Stimulated activated CD8-positive, alpha-beta memory T cell treated with anti-CD3 and anti-CD28 coated beads, Interleukin-12 subunit alpha, Interleukin-12 subunit beta, amount 100 ng/mL, for 1 hour (primary cell): ENCODE measurements at regions not wholly inside any gene's neighbourhood (a gene's known extent, or its start where the extent isn't known, plus 50 kb on each side); places are given as distances from the start of the nearest gene placed in this dataset.

Experiments
- DNase-seq: peaks from one replicate; pipeline ENCODE4 v3.0.0-alpha.2; 2020; ENCODE audit warnings: low read depth

DNA sequence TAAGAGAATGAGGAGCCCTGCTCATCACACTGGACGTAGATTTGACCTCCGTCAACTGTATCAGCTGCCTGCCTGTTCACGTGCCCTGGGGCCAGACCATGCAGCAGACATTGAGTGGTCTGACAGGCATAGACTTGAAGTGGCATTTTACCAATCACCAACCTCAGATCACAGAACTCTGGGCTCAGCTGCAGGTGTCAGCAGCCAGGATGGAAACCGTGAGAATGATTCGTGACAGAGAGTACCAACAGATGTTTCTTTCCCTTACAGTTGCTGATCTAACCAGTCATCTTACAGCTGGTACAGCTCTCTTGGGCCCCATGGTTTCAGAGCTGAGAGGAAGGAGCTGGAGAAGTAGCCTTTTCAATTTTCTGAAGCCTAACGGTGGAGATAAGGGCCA is 148.9 kb downstream of the EN1 start:
- no peak for DNase-seq

DNA sequence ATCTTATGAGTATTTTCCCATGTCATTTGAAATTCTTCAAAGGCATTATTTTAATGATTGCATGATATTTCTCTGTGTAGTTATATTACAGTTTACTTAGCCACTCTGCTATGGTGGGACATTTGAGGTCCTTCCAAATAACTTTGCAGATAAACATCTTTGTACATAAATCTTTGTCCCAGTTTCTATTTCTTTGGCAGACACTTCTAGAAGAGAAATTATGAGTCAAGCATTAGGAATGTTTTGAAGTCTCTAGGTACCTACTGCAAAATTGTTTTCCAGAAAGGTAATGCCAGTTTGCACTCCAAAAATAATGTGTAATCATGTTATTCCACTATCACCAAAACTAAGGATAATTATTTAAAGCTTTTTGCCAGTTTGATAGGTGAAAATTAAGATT is 149.7 kb downstream of the EN1 start:
- DNase-seq: no peak

GRCh38 chr2:118696786-118697465 is 150.5 kb downstream of the EN1 start:
- DNase-seq: no peak

GRCh38 chr2:118693287-118693822 is 154.1 kb downstream of the EN1 start:
- no peak for DNase-seq

GRCh38 chr2:118689874-118690273 is 157.6 kb downstream of the EN1 start:
- no peak for DNase-seq

DNA sequence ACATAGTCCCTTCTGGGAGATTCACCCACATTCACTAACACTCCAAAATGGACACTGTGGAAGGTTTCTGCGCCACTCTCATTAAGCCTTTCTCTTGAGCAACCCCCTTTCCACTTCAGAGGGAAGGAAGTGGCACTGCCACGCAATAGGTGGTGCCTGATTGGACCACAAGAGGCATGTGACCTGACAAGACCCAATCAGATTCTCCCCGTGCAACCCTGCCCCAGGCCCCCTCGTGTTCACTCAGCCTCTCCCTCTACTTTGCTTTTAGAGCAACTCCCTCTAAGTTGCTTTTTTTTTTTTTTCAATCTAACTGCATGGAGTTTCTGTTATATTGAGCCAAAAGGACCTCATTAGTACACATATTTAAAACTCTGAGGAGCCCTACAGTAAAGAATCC is 158.0 kb downstream of the EN1 start:
- no peak for DNase-seq

DNA sequence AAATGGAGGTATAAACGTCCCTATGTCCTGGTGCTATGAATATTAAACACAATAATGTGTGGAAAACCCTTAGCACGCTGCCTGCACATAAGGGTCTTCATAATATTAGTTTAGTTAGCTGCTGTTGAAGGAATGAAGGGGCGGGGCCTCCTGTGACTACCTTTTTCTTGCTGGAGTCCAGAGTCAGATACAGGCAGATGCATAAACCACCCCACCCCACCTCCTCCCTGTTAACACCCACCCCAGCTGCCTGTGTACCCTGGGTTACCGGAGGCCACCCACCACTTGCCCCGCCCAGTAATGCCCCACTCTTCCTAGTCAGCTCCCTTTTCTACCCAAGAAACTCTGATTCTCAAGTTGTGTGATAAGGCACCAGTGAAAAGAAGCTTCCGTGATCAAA is 158.4 kb downstream of the EN1 start:
- no peak for DNase-seq

DNA sequence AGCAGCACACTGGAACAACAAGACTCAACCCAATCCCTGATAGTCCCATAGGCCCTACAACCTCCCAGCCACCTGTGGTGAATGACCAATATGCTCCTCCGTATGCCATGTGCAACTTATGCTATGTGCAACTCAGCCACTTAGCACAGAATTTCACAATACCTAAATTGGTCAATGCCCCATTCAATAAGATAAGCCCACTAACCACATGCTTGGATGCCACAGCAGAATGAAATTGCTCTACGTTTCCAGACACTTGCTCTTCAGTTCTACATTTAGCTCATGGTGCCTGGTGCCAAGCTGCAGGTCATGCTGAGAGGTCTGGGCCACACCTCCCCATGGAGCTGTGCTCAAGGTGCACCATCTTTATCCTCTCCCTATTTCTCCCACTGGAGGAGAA is 159.8 kb downstream of the EN1 start:
- no peak for DNase-seq

- no peak for DNase-seq
Measured at GRCh38 chr2:118687192-118687591, 160.3 kb downstream of the EN1 start.

DNA sequence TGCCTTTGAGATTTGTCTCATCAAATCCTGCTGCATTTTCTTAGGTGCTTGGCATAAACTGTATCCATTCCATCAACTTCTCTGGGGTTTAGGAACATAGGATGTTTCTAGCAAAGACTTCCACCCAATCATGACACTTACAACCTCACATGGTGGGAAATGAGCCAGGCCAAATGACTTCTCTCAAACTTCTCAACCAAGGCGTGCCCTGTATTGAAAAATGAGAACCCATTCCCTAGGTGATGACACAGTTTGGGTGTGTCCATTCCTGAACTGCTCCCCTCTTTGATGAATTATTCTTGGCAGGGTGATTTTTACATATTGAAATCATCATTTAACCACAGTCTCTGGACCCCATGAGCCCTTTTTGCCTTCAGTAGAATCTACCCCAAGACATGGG is 161.1 kb downstream of the EN1 start:
- DNase-seq: no peak

- DNase-seq: no peak
Measured at GRCh38 chr2:118683460-118683859, 164.0 kb downstream of the EN1 start.

DNA sequence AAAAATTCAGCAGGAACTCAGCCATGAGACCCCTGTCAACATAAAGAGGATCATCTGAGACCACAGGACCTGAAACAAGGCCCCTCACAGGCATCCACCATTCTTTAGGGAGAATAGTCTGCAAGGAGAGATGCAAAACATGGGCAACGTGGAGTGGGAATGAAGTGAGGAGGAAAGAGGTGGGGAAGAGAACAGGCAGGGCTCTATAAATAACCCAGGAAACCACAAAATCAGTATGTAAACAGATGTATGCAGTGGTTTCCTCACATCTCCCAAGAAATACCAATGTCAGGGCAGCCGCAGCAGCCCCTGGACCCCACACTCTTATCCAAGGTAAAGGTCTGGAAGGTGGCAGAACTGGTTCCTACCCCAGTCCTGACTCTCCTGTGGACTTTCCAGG is 168.5 kb downstream of the EN1 start:
- DNase-seq: no peak

DNA sequence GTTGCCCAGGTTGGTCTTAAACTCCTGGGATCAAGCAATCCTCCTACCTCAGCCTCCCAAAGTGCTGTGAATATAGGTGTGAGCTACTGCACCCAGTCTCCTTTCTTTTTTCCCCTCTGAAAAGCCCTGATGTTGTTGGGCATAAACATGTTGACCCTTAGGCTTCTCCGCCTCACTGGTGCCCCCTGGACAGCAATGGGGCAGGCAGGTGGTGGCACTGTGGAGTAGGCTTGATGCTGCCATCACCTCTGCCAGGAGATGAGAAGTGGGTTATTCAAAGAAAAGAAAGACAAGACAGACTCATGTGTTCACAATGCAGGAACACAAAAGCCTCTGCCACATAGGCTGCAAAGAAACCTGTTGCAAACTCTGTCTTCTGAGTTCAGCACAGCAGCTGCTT is 169.9 kb downstream of the EN1 start:
- no peak for DNase-seq

- no peak for DNase-seq
Measured at GRCh38 chr2:118675531-118675930, 171.9 kb downstream of the EN1 start.

DNA sequence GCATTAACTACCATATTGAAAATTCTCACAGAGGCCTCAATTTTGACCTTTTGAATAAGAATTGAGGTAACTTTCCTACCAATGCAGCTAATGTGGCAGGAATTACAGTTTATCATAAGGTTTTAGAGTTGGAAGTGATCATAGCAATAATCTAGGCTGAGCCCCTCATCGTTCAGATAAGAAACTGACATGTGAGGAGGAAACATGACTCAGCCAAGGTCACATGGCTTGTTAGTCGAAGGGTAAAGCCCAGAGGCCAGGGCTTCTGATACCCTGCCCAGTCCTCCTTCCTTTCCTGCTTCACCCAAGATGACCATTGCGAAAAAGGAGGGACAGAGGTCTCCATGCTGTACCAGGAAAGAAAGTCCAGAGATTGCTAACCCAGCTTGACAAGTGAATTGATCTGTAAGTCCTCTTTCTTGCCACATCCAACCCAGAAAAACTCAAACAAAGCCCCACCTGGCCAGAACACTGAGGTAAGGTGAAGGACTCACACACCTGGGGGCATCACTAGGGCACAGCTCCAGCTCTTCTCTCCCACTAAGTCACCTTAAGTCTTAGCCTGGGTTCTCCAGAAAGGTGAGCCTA is 174.8 kb downstream of the EN1 start:
- DNase-seq: no peak

- DNase-seq: no peak
Measured at GRCh38 chr2:118671701-118672454, 175.6 kb downstream of the EN1 start.

DNA sequence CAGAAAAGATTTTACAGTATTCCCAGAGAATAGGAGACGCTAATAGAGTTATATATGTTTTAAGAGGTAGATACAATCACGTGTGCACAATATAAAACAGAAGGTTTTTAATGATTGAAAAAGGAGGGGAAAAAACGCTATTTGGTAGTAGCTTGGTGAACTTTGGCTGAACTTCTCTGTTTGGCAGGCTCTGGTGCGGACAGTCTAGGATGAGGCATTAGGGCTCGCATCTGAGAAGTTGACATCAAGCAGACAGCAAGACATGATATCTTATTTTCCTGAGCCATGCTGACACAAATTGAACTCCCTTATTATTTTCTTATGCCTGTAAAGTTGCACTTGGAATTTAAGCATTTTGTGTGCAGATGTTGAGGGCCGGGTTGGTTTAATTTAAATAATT is 176.6 kb downstream of the EN1 start:
- no peak for DNase-seq

DNA sequence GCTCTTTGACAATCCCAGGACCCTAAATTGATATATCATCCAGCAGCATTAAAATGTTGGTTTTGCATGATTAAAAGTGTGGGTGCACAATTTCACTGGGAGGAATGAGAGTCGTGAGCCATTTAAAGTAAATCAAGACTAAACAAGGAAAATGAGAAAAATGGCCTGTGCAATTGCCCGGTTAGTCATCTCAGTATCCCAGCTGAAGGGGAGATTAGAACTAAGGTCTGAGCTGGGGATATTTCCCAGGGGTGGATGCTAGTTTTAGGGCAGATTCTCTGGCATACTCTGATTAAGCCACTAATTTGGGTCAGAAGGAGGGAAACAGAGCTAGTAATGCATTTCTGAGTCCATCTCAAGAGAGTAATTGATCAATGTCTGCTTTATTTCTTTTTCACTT is 177.2 kb downstream of the EN1 start:
- no peak for DNase-seq

GRCh38 chr2:118669654-118670053 is 177.8 kb downstream of the EN1 start:
- DNase-seq: no peak

DNA sequence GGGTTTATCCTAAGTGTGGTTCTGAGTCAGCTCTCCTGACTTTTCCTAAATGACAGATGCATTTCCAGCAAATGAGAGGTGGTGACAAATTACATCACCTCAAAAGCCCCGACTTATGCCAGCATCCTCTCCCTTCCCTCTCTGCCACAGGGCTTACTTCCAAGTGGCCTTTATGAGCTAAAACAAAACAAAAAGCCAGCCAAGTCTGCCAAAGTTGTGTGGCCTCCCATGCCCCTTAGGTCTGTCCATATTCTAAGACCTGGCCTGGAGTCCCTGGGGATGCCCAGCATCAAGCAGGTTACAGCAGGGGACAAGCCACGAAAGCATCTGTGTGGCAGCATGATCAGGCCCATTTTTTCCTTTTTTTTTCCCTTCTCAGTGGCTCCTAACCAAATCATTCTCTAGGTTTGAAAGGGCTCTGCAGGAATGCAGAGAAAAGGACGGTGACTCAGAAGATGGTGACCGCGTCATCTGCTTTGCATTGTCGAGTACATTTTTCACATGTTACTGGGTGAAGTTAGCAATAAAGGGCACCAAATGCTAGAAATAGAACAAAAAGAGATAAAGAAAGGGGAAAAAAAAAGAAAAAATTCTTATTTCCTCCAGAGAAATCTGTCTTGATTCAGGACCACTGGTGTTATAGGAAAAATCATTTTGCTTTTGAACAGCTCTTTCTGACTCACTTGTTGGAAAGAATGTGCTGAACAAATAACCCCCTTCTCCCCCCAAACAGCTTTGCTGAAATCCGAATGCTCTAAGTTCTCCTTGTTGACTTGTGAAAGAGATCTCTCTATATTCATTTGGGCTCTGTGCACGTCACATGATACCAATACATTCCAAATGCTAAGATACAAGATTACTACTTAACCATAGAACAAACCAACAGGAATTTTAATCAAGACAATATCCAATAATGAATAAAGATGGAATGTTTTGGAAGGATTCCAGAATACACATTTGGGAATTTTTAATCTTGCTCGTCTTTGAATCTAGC is 178.7 kb downstream of the EN1 start:
- DNase-seq: no peak

GRCh38 chr2:118667964-118668363 is 179.5 kb downstream of the EN1 start:
- DNase-seq: no peak

- no peak for DNase-seq
Measured at GRCh38 chr2:118667348-118667747, 180.1 kb downstream of the EN1 start.
